GM21360 (cell line): ENCODE measurements at regions not wholly inside any gene's neighbourhood (a gene's known extent, or its start where the extent isn't known, plus 50 kb on each side); places are given as distances from the start of the nearest gene placed in this dataset.
A peak's percentile ranks its signal among the peaks of the same experiment; 100 is the strongest.
"Not testable (repeated sequence)": the region's sequence is repeated elsewhere in the genome, so short reads cannot be mapped to it uniquely, and the experiment has no call there.

Experiments
- ATAC-seq: cut with Tn5 transposase; IDR thresholded peaks from one replicate; pipeline ENCODE4 v1.9.1; 2021; ENCODE audit warnings: mild to moderate bottlenecking, moderate library complexity; ENCODE audit not compliant: unreplicated experiment

GRCh38 chr3:118626453-118626852, 408.2 kb downstream of the IGSF11 start:
- ATAC-seq = no peak

- peak; percentile 86 for ATAC-seq
These were observed 405.8 kb downstream of the IGSF11 start for GRCh38 chr3:118628704-118629341.

GRCh38 chr3:118629821-118630220, 404.8 kb downstream of the IGSF11 start:
- ATAC-seq = no peak

- no peak for ATAC-seq
These were observed 398.9 kb downstream of the IGSF11 start for GRCh38 chr3:118635711-118636110.

- no peak for ATAC-seq
These were observed 397.8 kb downstream of the IGSF11 start for GRCh38 chr3:118636841-118637240.

GRCh38 chr3:118637846-118638245, 396.8 kb downstream of the IGSF11 start:
- ATAC-seq = no peak

- peak; percentile 75 for ATAC-seq
These were observed 393.0 kb downstream of the IGSF11 start for GRCh38 chr3:118641608-118642007.

- no peak for ATAC-seq
These were observed 363.5 kb downstream of the IGSF11 start for GRCh38 chr3:118671192-118671591.

GRCh38 chr3:118675305-118675704, 359.3 kb downstream of the IGSF11 start:
- ATAC-seq = no peak

GRCh38 chr3:118678663-118679062, 356.0 kb downstream of the IGSF11 start:
- not testable (repeated sequence) for ATAC-seq

GRCh38 chr3:118682921-118683320, 351.7 kb downstream of the IGSF11 start:
- ATAC-seq = no peak

- no peak for ATAC-seq
These were observed 351.0 kb downstream of the IGSF11 start for GRCh38 chr3:118683636-118684035.

- no peak for ATAC-seq
These were observed 346.2 kb downstream of the IGSF11 start for GRCh38 chr3:118688396-118688884.

- no peak for ATAC-seq
These were observed 342.2 kb downstream of the IGSF11 start for GRCh38 chr3:118692416-118692815.

GRCh38 chr3:118705487-118706219, 329.0 kb downstream of the IGSF11 start:
- no peak for ATAC-seq

GRCh38 chr3:118707991-118708390, 326.7 kb downstream of the IGSF11 start:
- ATAC-seq = no peak

GRCh38 chr3:118710532-118710931, 324.1 kb downstream of the IGSF11 start:
- no peak for ATAC-seq

- no peak for ATAC-seq
These were observed 321.0 kb downstream of the IGSF11 start for GRCh38 chr3:118713502-118714207.

GRCh38 chr3:118714800-118715199, 319.8 kb downstream of the IGSF11 start:
- ATAC-seq = no peak

GRCh38 chr3:118729546-118729945, 305.1 kb downstream of the IGSF11 start:
- ATAC-seq = no peak

- ATAC-seq = no peak
These were observed 300.0 kb downstream of the IGSF11 start for GRCh38 chr3:118734664-118735063.

GRCh38 chr3:118736107-118736506, 298.5 kb downstream of the IGSF11 start:
- ATAC-seq = no peak
